Neuron (in vitro differentiated cells): ENCODE measurements at regions not wholly inside any gene's neighbourhood (a gene's known extent, or its start where the extent isn't known, plus 50 kb on each side); places are given as distances from the start of the nearest gene placed in this dataset.

Source experiments
- H2AFZ ChIP-seq: one replicate; pipeline ENCODE4 v1.6.1; 2013; ENCODE audit warnings: low read depth, mild to moderate bottlenecking, inconsistent platforms, low read length, moderate library complexity
- H3K27me3 ChIP-seq: one replicate; pipeline ENCODE4 v1.6.1; 2013; ENCODE audit warnings: low read length; ENCODE audit not compliant: insufficient read depth
- H3K36me3 ChIP-seq: one replicate; pipeline ENCODE4 v1.6.1; 2013; ENCODE audit warnings: low read length; ENCODE audit not compliant: insufficient read depth
- H3K4me1 ChIP-seq: one replicate; pipeline ENCODE4 v1.6.1; 2013; ENCODE audit warnings: low read length; ENCODE audit not compliant: insufficient read depth
- H3K4me3 ChIP-seq: 2 replicates; pipeline ENCODE4 v1.5.1; 2013; ENCODE audit warnings: mild to moderate bottlenecking, low read length, moderate library complexity
- H3K9me3 ChIP-seq: one replicate; pipeline ENCODE4 v1.6.1; 2013; ENCODE audit warnings: low read length

- peaks cover 28% of the 10 kb centered on the region for H3K4me1 ChIP-seq
- H3K27me3 ChIP-seq, result no peaks in the 10 kb centered on the region
- H3K36me3 ChIP-seq, result no peaks in the 10 kb centered on the region
- H3K9me3 ChIP-seq, result peaks cover 7% of the 10 kb centered on the region
- no peak overlapping the region for H2AFZ ChIP-seq
- H3K4me3 ChIP-seq, result no peak overlapping the region
These were observed 127.3 kb downstream of the NUDT12 start for GRCh38 chr5:103435136-103435889.

- H3K9me3 ChIP-seq, result peaks cover 4% of the 10 kb centered on the region
- no peaks in the 10 kb centered on the region for H3K36me3 ChIP-seq
- H2AFZ ChIP-seq, result no peak overlapping the region
- no peaks in the 10 kb centered on the region for H3K27me3 ChIP-seq
- peaks cover 28% of the 10 kb centered on the region for H3K4me1 ChIP-seq
- H3K4me3 ChIP-seq, result no peak overlapping the region
These were observed 128.5 kb downstream of the NUDT12 start for GRCh38 chr5:103434057-103434456.

- peaks cover 4% of the 10 kb centered on the region for H3K9me3 ChIP-seq
- H2AFZ ChIP-seq, result no peak overlapping the region
- H3K4me1 ChIP-seq, result peaks cover 28% of the 10 kb centered on the region
- H3K4me3 ChIP-seq, result no peak overlapping the region
- H3K36me3 ChIP-seq, result no peaks in the 10 kb centered on the region
- no peaks in the 10 kb centered on the region for H3K27me3 ChIP-seq
These were observed 129.4 kb downstream of the NUDT12 start for GRCh38 chr5:103433211-103433610.

- H3K4me3 ChIP-seq, result no peak overlapping the region
- H3K27me3 ChIP-seq, result no peaks in the 10 kb centered on the region
- H3K36me3 ChIP-seq, result no peaks in the 10 kb centered on the region
- H2AFZ ChIP-seq, result no peak overlapping the region
- peaks cover 5% of the 10 kb centered on the region for H3K4me1 ChIP-seq
- no peaks in the 10 kb centered on the region for H3K9me3 ChIP-seq
These were observed 133.7 kb downstream of the NUDT12 start for GRCh38 chr5:103428923-103429322.

GRCh38 chr5:103428411-103428871 lies 134.1 kb downstream of the NUDT12 start:
- peaks cover 5% of the 10 kb centered on the region for H3K4me1 ChIP-seq
- no peak overlapping the region for H3K4me3 ChIP-seq
- H2AFZ ChIP-seq, result no peak overlapping the region
- no peaks in the 10 kb centered on the region for H3K36me3 ChIP-seq
- H3K9me3 ChIP-seq, result no peaks in the 10 kb centered on the region
- no peaks in the 10 kb centered on the region for H3K27me3 ChIP-seq

- Histone ChIP-seq H3K9me3 (no peaks in the 10 kb centered on the region), H3K36me3 (no peaks in the 10 kb centered on the region)
These were observed 135.3 kb downstream of the NUDT12 start for GRCh38 chr5:103427326-103427725.

GRCh38 chr5:103425686-103426454 lies 136.7 kb downstream of the NUDT12 start:
- no peak overlapping the region for H3K4me3 ChIP-seq

More at GRCh38 chr5:103427326-103427725, 135.3 kb downstream of the NUDT12 start:
- Histone ChIP-seq H3K4me1 (no peaks in the 10 kb centered on the region), H3K27me3 (no peaks in the 10 kb centered on the region), H2AFZ (no peak overlapping the region), H3K4me3 (no peak overlapping the region)

GRCh38 chr5:103424453-103425205 lies 138.0 kb downstream of the NUDT12 start:
- no peaks in the 10 kb centered on the region for H3K36me3 ChIP-seq
- no peaks in the 10 kb centered on the region for H3K9me3 ChIP-seq
- H3K27me3 ChIP-seq, result no peaks in the 10 kb centered on the region
- no peak overlapping the region for H2AFZ ChIP-seq
- H3K4me3 ChIP-seq, result no peak overlapping the region
- H3K4me1 ChIP-seq, result no peaks in the 10 kb centered on the region

More at GRCh38 chr5:103425686-103426454, 136.7 kb downstream of the NUDT12 start:
- no peaks in the 10 kb centered on the region for H3K9me3 ChIP-seq
- no peaks in the 10 kb centered on the region for H3K36me3 ChIP-seq
- no peaks in the 10 kb centered on the region for H3K4me1 ChIP-seq
- no peaks in the 10 kb centered on the region for H3K27me3 ChIP-seq
- no peak overlapping the region for H2AFZ ChIP-seq

- no peaks in the 10 kb centered on the region for H3K4me1 ChIP-seq
- H2AFZ ChIP-seq, result no peak overlapping the region
- no peaks in the 10 kb centered on the region for H3K36me3 ChIP-seq
- H3K4me3 ChIP-seq, result no peak overlapping the region
- no peaks in the 10 kb centered on the region for H3K9me3 ChIP-seq
- H3K27me3 ChIP-seq, result no peaks in the 10 kb centered on the region
These were observed 138.6 kb downstream of the NUDT12 start for GRCh38 chr5:103424026-103424425.

GRCh38 chr5:103422756-103423155 lies 139.8 kb downstream of the NUDT12 start:
- H2AFZ ChIP-seq, result no peak overlapping the region

GRCh38 chr5:103414604-103415003 lies 148.0 kb downstream of the NUDT12 start:
- Histone ChIP-seq H2AFZ (peak overlapping the region; percentile 22), H3K27me3 (no peaks in the 10 kb centered on the region), H3K36me3 (no peaks in the 10 kb centered on the region)

More at GRCh38 chr5:103422756-103423155, 139.8 kb downstream of the NUDT12 start:
- no peak overlapping the region for H3K4me3 ChIP-seq
- no peaks in the 10 kb centered on the region for H3K36me3 ChIP-seq
- no peaks in the 10 kb centered on the region for H3K27me3 ChIP-seq
- H3K4me1 ChIP-seq, result no peaks in the 10 kb centered on the region
- no peaks in the 10 kb centered on the region for H3K9me3 ChIP-seq

GRCh38 chr5:103411711-103412110 lies 150.9 kb downstream of the NUDT12 start:
- Histone ChIP-seq H3K27me3 (no peaks in the 10 kb centered on the region), H2AFZ (no peak overlapping the region), H3K4me1 (no peaks in the 10 kb centered on the region), H3K9me3 (no peaks in the 10 kb centered on the region), H3K4me3 (no peak overlapping the region), H3K36me3 (no peaks in the 10 kb centered on the region)

More at GRCh38 chr5:103414604-103415003, 148.0 kb downstream of the NUDT12 start:
- H3K4me1 ChIP-seq, result no peaks in the 10 kb centered on the region
- no peak overlapping the region for H3K4me3 ChIP-seq
- no peaks in the 10 kb centered on the region for H3K9me3 ChIP-seq

- no peak overlapping the region for H2AFZ ChIP-seq
These were observed 151.6 kb downstream of the MACIR start for GRCh38 chr5:103410172-103410571.

More at GRCh38 chr5:103410172-103410571, 151.6 kb downstream of the MACIR start:
- H3K36me3 ChIP-seq, result no peaks in the 10 kb centered on the region
- no peak overlapping the region for H3K4me3 ChIP-seq
- no peaks in the 10 kb centered on the region for H3K4me1 ChIP-seq
- no peaks in the 10 kb centered on the region for H3K27me3 ChIP-seq
- no peaks in the 10 kb centered on the region for H3K9me3 ChIP-seq
